GM21515 (cell line): ENCODE measurements at regions not wholly inside any gene's neighbourhood (a gene's known extent, or its start where the extent isn't known, plus 50 kb on each side); places are given as distances from the start of the nearest gene placed in this dataset.
"Not testable (repeated sequence)": the region's sequence is repeated elsewhere in the genome, so short reads cannot be mapped to it uniquely, and the experiment has no call there.

Source experiments
- ATAC-seq: cut with Tn5 transposase; IDR thresholded peaks from one replicate; pipeline ENCODE4 v1.9.1; 2021; ENCODE audit not compliant: unreplicated experiment

- ATAC-seq: not testable (repeated sequence)
These were observed 240.1 kb downstream of the ZNF92 start for GRCh38 chr7:65613644-65614289.

GRCh38 chr7:65616111-65616510 lies 242.5 kb downstream of the ZNF92 start:
- ATAC-seq: not testable (repeated sequence)

DNA sequence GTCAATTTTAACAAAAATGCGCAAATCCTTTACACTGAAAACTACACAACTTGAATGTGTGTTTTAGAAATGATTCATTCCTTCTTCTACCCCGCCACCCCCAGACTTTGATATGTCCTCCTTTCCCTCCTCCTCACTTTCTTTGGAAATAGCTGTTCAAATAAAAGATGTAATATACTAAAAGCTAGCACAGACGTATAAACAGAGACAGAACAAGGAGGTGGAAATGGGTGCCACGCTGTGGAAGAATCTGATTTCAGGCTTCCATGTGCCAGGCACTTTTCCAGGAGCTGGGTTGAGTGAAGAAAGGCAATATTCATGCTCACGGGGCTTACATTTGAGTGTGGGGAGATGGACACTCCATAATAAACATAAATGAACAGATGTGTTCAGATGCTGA lies 246.6 kb downstream of the ZNF92 start:
- ATAC-seq: not testable (repeated sequence)

DNA sequence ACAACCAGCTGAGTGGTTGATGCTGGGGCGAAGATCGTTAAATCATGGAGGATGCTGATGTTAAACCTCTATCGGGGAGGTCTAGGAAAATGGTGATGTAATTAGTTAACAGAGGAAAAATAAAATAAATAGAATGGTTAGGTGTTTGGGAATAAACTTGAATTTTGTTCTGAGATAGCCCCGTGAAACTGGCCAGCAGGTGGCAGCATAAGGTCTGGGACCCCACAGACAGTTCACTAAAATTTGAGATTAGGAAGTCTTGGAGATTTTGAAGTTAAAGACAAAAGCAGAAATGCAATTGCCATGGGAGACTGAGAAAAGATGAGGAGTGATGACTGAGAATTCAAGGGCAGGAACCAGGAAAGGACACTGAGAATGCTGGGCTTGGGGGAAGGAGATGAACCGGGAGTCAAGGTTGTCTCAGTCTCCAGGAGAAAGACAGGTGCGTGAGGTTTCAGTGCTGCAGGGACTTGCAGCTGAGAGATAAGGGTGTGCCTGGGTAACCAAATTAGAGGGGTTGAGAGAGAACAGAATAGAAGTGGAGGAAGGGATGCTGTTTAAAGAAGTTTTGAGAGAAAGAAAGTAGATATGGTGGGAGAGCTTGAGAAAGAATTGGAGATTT lies 248.0 kb downstream of the ZNF92 start:
- ATAC-seq: not testable (repeated sequence)

GRCh38 chr7:65631236-65631635 lies 241.6 kb upstream of the VKORC1L1 start:
- not testable (repeated sequence) for ATAC-seq

- not testable (repeated sequence) for ATAC-seq
These were observed 239.1 kb upstream of the VKORC1L1 start for GRCh38 chr7:65633587-65634404.

DNA sequence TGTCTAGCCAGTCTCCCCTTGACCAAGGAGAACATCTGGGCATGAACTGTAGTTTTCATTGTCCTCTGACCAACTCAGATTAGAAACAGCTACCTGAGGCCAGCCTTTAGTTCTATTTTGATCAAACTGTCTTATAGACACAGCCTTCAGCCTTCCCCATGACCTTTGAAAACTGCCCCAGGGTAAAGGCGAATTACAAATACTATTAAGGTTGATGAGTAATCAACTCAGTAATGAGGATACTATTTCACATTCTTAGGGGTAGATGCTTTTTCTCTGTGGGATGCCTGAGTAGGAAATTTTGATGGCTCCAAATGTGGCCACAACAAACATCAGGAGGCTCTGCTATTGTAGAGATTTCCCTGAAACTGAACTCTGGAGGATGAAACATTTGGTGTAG lies 234.0 kb upstream of the VKORC1L1 start:
- not testable (repeated sequence) for ATAC-seq

DNA sequence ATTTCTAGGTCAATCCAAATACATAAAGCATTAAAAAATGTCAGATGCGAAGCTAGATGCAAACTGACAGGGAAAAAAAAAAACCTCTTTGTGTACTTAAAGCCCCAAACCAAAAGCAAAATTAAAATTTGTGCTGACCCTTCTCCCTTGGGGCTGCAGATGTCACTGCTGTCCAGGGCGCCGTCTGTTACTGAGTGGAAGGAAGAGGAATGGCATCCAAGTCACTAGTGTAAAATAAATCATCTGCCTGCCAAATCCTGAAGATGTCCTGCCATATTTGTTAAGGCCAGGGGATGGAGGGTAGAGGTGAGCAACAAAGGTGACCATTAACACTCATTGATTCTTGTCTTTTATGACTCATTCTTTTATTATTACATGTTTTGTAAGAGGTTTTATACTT lies 233.2 kb upstream of the VKORC1L1 start:
- not testable (repeated sequence) for ATAC-seq

DNA sequence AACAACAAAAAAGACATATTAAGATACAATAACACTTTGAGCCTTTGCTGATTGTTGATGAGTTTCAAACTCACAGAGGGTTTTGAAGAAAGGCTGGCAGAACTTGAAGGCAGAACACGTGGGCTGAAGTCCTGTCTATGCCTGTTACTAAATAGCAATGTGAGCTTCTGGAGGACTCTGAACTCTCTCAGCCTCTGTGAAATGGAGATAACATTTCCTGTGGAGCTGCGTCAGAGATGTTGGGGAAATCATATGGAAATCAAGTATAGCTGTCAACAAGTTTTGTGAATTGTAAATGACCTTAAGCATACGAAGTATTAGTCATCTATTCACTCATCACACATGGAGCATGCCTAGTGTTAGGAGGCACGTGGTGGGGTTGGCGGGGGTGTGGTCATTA lies 229.4 kb upstream of the VKORC1L1 start:
- ATAC-seq: not testable (repeated sequence)

DNA sequence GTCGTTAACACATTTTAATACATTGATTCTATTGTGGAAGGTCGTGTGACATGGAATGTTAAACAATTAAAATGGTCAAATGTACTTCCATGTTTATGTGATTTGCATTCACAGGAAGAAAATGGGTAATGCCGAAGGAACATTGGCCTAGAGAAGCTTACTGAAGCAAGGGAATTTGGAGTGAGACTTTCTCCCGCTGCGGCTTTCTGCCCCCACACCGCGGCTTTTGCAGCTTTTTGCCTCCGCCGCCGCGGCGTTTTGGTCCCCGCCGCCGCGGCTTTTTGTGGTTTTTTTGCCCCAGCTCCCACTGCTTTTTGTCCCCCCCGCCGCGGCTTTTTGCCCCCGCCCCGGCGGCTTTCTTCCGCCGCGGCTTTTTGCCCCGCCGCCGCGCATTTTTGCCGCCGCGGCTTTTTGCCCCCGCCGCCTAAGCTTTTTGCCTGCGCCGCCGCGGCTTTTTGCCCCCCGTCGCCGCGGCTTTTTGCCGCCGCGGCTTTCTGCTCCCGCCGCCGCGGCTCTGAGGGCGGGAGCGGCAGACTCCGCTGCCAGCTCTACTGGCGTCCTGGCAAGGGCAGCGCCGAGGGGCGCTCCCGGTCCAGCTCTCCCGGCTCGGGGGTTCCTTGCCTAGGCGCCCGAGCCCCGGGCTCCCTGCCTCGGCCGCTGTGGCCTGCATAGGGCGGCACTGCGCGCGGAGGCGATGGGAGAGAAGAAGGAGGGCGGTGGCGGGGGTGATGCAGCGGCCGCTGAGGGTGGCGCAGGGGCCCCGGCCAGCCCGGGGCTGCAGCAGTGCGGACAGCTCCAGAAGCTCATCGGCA lies 225.5 kb upstream of the VKORC1L1 start:
- not testable (repeated sequence) for ATAC-seq

DNA sequence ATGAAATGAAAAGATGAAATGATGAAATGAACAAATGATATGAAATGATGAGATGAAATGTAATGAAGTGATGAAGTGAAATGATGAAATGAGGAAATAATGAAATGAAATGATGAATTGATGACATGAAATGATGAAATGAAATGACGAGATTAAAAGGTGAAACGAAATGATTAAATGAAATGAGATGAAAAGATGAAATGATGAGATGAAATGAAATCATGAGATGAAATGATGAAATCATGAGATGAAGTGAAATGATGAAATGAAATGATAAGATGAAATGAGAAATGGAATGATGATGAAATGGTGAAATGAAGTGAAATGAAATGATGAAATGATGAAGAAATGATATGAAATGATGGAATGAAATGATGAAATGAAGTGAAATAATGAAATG lies 221.7 kb upstream of the VKORC1L1 start:
- ATAC-seq: not testable (repeated sequence)

DNA sequence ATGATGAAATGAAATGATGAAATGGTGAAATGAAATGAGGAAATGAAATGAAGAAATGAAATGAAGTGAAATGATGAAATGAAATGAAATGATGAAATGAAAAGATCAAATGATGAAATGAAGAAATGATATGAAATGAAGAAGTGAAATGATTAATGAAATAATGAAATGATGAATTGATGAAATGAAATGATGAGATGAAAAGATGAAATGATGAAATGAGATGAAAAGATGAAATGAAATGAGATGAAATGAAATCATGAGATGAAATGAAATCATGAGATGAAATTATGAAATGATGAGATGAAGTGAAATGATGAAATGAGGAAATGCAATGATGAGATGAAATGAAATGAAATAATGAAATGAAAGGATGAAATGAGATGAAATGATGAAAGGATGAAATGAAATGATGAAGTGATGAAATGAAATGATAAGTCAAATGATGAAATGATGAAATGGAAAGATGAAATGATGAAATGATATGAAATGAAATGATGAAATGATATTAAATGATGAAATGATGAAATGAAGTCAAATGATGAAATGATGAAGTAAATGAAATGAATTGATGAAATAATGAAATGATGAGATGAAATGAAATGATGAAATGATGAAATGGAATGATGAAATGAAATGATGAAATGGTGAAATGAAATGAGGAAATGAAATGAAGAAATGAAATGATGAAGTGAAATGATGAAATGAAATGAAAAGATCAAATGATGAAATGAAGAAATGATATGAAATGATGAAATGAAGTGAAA lies 220.9 kb upstream of the VKORC1L1 start:
- not testable (repeated sequence) for ATAC-seq

GRCh38 chr7:65652669-65653068 lies 220.2 kb upstream of the VKORC1L1 start:
- not testable (repeated sequence) for ATAC-seq

DNA sequence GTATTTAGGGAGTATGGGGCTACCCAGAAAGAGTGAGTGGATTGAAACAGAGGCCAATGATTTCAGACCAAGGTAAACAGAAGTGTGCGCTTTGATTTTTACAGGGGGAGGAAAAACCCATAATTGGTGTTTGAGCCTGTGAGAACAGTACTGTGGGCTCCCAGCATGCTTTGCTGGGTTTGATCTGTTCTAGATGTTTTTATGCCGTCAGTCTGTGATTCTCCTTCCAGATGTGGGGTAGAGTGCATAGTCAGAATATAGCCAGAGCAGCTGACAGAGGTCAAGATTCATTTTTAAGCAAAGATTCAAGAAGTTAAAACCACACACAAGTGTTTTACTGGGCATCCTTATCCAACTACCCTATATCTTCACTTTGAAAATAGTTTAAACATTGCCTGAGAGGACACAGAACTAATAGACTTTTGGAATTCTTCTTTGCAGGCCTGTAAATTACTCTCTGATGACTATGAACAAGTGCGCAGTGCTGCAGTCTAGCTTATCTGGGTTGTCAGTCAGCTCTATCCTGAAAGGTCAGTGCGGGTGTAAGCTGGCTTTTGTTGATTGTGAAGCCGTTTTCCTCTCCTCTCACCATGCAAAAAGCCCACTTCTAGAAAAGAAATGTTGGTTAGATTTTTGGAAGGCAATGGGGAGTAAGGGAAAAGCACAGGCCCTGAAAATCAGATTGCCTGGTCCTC lies 216.2 kb upstream of the VKORC1L1 start:
- ATAC-seq: not testable (repeated sequence)

GRCh38 chr7:65683362-65683761 lies 189.5 kb upstream of the VKORC1L1 start:
- ATAC-seq: not testable (repeated sequence)

GRCh38 chr7:65699026-65699714 lies 173.7 kb upstream of the VKORC1L1 start:
- ATAC-seq: not testable (repeated sequence)

GRCh38 chr7:65699715-65700356 lies 173.0 kb upstream of the VKORC1L1 start:
- not testable (repeated sequence) for ATAC-seq

GRCh38 chr7:65719123-65719798 lies 153.6 kb upstream of the VKORC1L1 start:
- not testable (repeated sequence) for ATAC-seq
